Stimulated activated CD4-positive, alpha-beta T cell treated with anti-CD3 and anti-CD28 coated beads, Interleukin-12 subunit alpha, Interleukin-12 subunit beta, amount 100 ng/mL, for 48 hours (primary cell): ENCODE measurements at regions not wholly inside any gene's neighbourhood (a gene's known extent, or its start where the extent isn't known, plus 50 kb on each side); places are given as distances from the start of the nearest gene placed in this dataset.

Experiments
- DNase-seq, 3 donors: peaks; one replicate each; pipeline ENCODE4 v3.0.0-alpha.2; 2020; ENCODE audit warnings: low read depth in 2 of 3, low spot score in 1 of 3

- DNase-seq = no peak
Observed at GRCh38 chr4:136862653-136863052, 669.6 kb downstream of the PCDH18 start.

GRCh38 chr4:136861091-136861490 is 671.2 kb downstream of the PCDH18 start:
- DNase-seq = no peak

- DNase-seq = no peak
Observed at GRCh38 chr4:136858903-136859302, 673.4 kb downstream of the PCDH18 start.

- no peak for DNase-seq
Observed at GRCh38 chr4:136855886-136856285, 676.4 kb downstream of the PCDH18 start.

- DNase-seq = no peak
Observed at GRCh38 chr4:136850446-136850845, 681.8 kb downstream of the PCDH18 start.

- no peak for DNase-seq
Observed at GRCh38 chr4:136847881-136848621, 684.2 kb downstream of the PCDH18 start.

GRCh38 chr4:136841526-136841925 is 690.8 kb downstream of the PCDH18 start:
- no peak for DNase-seq

GRCh38 chr4:136838607-136839006 is 693.7 kb downstream of the PCDH18 start:
- DNase-seq = no peak

GRCh38 chr4:136831553-136831952 is 700.7 kb downstream of the PCDH18 start:
- DNase-seq = no peak

- DNase-seq = no peak
Observed at GRCh38 chr4:136829280-136829679, 703.0 kb downstream of the PCDH18 start.

- no peak for DNase-seq
Observed at GRCh38 chr4:136823020-136823419, 709.3 kb downstream of the PCDH18 start.

- DNase-seq = no peak
Observed at GRCh38 chr4:136818811-136819330, 713.4 kb downstream of the PCDH18 start.

- no peak for DNase-seq
Observed at GRCh38 chr4:136812100-136812880, 720.0 kb downstream of the PCDH18 start.

- no peak for DNase-seq
Observed at GRCh38 chr4:136811496-136812077, 720.7 kb downstream of the PCDH18 start.

GRCh38 chr4:136810626-136811025 is 721.7 kb downstream of the PCDH18 start:
- no peak for DNase-seq

- DNase-seq = no peak
Observed at GRCh38 chr4:136806844-136807243, 725.5 kb downstream of the PCDH18 start.

GRCh38 chr4:136805617-136806016 is 726.7 kb downstream of the PCDH18 start:
- DNase-seq = no peak

GRCh38 chr4:136803433-136803832 is 728.9 kb downstream of the PCDH18 start:
- no peak for DNase-seq

GRCh38 chr4:136800248-136800647 is 732.0 kb downstream of the PCDH18 start:
- no peak for DNase-seq

GRCh38 chr4:136796953-136797352 is 735.3 kb downstream of the PCDH18 start:
- no peak for DNase-seq

- no peak for DNase-seq
Observed at GRCh38 chr4:136793848-136794247, 738.4 kb downstream of the PCDH18 start.

GRCh38 chr4:136784326-136784725 is 748.0 kb downstream of the PCDH18 start:
- DNase-seq = no peak
